SJSA1 (cell line): ENCODE measurements at regions not wholly inside any gene's neighbourhood (a gene's known extent, or its start where the extent isn't known, plus 50 kb on each side); places are given as distances from the start of the nearest gene placed in this dataset.

ENCODE experiments used
- DNase-seq, 2 experiments: peaks; one replicate each; pipeline ENCODE4 v3.0.0-alpha.2; 2015 to 2020; ENCODE audit warnings: low spot score in 2 of 2, low read depth in 1 of 2
- H3K27ac ChIP-seq: fragments of 250-450 bp; sonication (Bioruptor Pico); 2 replicates; pipeline ENCODE4 v1.5.1; 2020; ENCODE audit warnings: mild to moderate bottlenecking, moderate library complexity
- H3K27me3 ChIP-seq: fragments of 250-450 bp; sonication (Bioruptor Pico); replicated peaks from 2 replicates; pipeline ENCODE4 v1.5.1; 2020; ENCODE audit warnings: mild to moderate bottlenecking, moderate library complexity
- H3K36me3 ChIP-seq: fragments of 250-450 bp; sonication (Bioruptor Pico); 2 replicates; pipeline ENCODE4 v1.5.1; 2020; ENCODE audit warnings: mild to moderate bottlenecking
- H3K4me1 ChIP-seq: fragments of 250-450 bp; sonication (Bioruptor Pico); replicated peaks from 2 replicates; pipeline ENCODE4 v1.6.1; 2021; ENCODE audit warnings: mild to moderate bottlenecking
- H3K4me3 ChIP-seq: fragments of 250-450 bp; sonication (Bioruptor Pico); 2 replicates; pipeline ENCODE4 v1.5.1; 2020; ENCODE audit warnings: mild to moderate bottlenecking
- H3K9me3 ChIP-seq: fragments of 250-450 bp; sonication (Bioruptor Pico); replicated peaks from 2 replicates; pipeline ENCODE4 v1.5.1; 2020; ENCODE audit warnings: mild to moderate bottlenecking

DNA sequence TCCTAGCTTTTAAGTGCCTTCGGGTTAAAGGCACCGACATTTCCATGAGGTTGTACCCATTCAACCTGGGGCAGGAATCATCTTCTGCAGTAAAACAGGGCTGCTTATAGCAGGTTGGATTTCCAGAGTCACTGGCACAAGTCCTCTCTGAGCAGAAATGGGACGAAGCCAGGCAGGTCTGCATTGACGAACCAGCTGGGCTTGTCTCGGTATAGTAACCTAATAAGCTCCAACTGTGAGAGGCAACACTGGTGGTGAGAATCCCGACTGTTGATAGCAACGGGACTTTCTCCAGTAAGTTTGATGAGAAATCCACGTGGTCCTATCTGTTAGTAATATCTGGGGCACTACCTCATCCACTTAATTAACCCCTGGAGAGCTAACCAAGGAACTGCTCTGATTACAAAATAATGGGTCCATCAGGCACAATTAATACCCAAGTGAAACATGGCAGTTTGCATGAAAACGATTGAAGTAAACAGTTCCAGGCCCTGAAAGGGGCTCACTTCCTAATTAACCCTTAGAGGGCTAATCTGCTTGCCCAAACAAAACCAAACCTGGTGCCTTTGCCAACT lies 491.0 kb upstream of the C9orf72 start:
- no peak overlapping the region for H3K27ac ChIP-seq
- no peaks in the 10 kb centered on the region for H3K9me3 ChIP-seq
- no peaks in the 10 kb centered on the region for H3K4me1 ChIP-seq
- DNase-seq: no peak
- H3K36me3 ChIP-seq: no peaks in the 10 kb centered on the region
- no peak overlapping the region for H3K4me3 ChIP-seq
- no peaks in the 10 kb centered on the region for H3K27me3 ChIP-seq

DNA sequence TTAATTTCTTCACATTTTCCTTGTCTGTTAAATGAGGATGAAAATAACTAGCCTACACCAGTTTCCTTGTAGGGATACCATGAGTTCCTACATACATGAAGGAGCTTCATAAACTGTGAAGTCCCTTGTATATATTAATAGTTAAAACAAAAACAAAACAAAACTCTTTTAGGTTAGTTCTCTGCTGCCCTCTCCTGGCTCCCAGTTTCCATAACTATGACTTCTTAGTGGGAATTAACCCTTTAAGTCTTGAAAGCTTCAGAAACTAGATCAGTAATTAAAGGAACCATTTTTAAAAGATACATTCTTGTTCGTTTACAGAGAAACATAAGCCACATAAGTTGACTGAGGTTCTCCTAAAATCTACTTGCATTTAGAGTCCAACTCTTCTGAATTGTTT lies 500.0 kb upstream of the C9orf72 start:
- no peaks in the 10 kb centered on the region for H3K9me3 ChIP-seq
- H3K27ac ChIP-seq: no peak overlapping the region
- H3K27me3 ChIP-seq: no peaks in the 10 kb centered on the region
- H3K4me3 ChIP-seq: no peak overlapping the region
- DNase-seq: peak in 1 of 2 experiments; percentile 53
- no peaks in the 10 kb centered on the region for H3K36me3 ChIP-seq
- no peaks in the 10 kb centered on the region for H3K4me1 ChIP-seq

DNA sequence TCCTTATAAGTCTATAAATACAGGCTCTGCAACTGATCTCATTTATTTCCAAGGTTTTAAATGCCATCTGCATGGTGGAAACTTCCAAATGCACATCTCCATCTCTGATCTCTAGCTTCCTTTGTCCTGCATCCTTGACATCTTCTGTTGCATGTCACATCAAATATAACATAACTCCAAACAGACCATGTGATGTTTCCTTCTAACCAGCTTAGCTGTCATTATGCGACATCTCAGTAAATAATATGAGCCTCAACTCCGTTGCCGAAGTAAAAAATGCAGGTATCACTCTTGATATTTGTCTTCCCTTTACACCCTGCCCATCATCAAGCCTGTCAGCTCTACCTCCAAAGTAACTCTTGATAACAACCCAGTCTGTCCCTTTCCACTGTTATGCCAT lies 506.4 kb upstream of the C9orf72 start:
- Histone ChIP-seq H3K27me3 (no peaks in the 10 kb centered on the region), H3K9me3 (no peaks in the 10 kb centered on the region), H3K4me3 (no peak overlapping the region), H3K4me1 (no peaks in the 10 kb centered on the region), H3K27ac (no peak overlapping the region), H3K36me3 (no peaks in the 10 kb centered on the region)
- DNase-seq: no peak

DNA sequence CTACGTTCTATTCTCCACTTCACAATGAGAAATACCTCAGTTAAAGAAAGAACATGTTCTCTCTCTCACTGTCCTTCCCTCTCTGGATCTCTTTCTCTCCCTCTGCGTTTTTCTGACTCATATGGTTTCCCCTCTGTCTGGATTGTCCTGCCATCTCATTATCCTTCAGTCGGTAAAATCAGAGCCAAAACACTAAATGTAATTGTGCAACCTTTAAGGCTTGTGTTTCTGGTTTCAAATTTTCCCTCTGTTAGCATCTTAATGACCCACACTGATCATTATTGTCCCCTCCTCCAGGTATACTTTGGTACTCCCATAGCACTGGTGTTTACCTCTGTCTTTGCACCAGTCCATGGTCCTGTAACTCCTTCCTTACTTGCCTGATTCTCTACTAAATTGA lies 509.4 kb upstream of the C9orf72 start:
- H3K9me3 ChIP-seq: no peaks in the 10 kb centered on the region
- DNase-seq: no peak

GRCh38 chr9:28086881-28087280 lies 513.6 kb upstream of the C9orf72 start:
- no peaks in the 10 kb centered on the region for H3K9me3 ChIP-seq
- DNase-seq: no peak
- no peak overlapping the region for H3K4me3 ChIP-seq
- no peaks in the 10 kb centered on the region for H3K27me3 ChIP-seq
- no peaks in the 10 kb centered on the region for H3K36me3 ChIP-seq
- no peak overlapping the region for H3K27ac ChIP-seq
- H3K4me1 ChIP-seq: no peaks in the 10 kb centered on the region

More for the DNA sequence above, 509.4 kb upstream of the C9orf72 start:
- H3K27me3 ChIP-seq: no peaks in the 10 kb centered on the region
- H3K27ac ChIP-seq: no peak overlapping the region
- no peaks in the 10 kb centered on the region for H3K4me1 ChIP-seq
- no peak overlapping the region for H3K4me3 ChIP-seq
- H3K36me3 ChIP-seq: no peaks in the 10 kb centered on the region

GRCh38 chr9:28092981-28093936 lies 520.0 kb upstream of the C9orf72 start:
- Histone ChIP-seq H3K9me3 (no peaks in the 10 kb centered on the region), H3K4me3 (no peak overlapping the region), H3K4me1 (no peaks in the 10 kb centered on the region), H3K36me3 (no peaks in the 10 kb centered on the region), H3K27ac (no peak overlapping the region), H3K27me3 (no peaks in the 10 kb centered on the region)
- DNase-seq: no peak

DNA sequence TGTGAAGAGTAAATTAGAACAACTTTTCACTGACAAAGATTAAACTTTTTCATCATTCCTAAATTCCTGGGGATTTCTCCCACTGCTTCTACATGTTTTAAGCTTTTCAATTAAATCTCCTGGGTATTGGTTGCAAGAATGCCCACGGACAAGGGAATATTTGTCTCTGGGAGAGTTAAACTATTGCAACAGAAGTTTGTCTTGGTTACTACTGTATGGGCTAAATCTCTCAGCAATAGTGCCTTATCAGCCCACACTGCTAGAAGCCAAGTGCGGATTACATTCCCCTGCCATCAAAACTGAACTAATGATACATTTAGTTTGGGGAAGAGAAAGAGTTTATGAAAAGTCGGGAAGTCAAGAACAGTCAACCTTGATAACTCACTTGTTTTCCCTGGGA lies 528.2 kb upstream of the C9orf72 start:
- Histone ChIP-seq H3K27me3 (no peaks in the 10 kb centered on the region), H3K4me1 (no peaks in the 10 kb centered on the region), H3K4me3 (no peak overlapping the region), H3K9me3 (no peaks in the 10 kb centered on the region), H3K36me3 (no peaks in the 10 kb centered on the region), H3K27ac (no peak overlapping the region)
- no peak for DNase-seq

- Histone ChIP-seq H3K36me3 (no peaks in the 10 kb centered on the region), H3K27me3 (no peaks in the 10 kb centered on the region), H3K4me3 (no peak overlapping the region)
Measured at GRCh38 chr9:28105001-28105400, 531.7 kb upstream of the C9orf72 start.

GRCh38 chr9:28120184-28120583 lies 546.9 kb upstream of the C9orf72 start:
- Histone ChIP-seq H3K4me3 (no peak overlapping the region), H3K36me3 (no peaks in the 10 kb centered on the region), H3K27ac (no peak overlapping the region), H3K9me3 (no peaks in the 10 kb centered on the region), H3K4me1 (no peaks in the 10 kb centered on the region), H3K27me3 (no peaks in the 10 kb centered on the region)
- no peak for DNase-seq

More at GRCh38 chr9:28105001-28105400, 531.7 kb upstream of the C9orf72 start:
- no peak for DNase-seq
- H3K27ac ChIP-seq: no peak overlapping the region
- no peaks in the 10 kb centered on the region for H3K4me1 ChIP-seq
- H3K9me3 ChIP-seq: no peaks in the 10 kb centered on the region

DNA sequence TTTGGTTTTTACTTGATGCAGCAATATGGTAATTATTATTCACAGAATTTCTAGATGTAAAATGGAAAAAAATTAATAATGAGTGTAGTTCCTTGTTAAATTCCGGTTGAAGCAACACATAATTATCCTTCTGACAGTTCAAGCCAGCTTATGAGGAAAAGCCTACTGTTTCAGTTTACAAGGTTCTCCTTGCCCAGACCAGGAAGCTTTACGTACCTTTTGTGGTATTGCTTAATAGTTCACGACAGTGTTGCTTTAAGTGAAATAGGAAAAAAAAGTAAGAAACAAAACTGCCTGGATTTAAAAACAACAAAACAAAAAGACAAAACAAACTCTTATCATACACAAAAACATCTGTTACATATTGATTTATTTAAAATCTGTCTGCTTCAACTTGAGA lies 547.3 kb upstream of the C9orf72 start:
- no peak for DNase-seq
- no peak overlapping the region for H3K4me3 ChIP-seq
- no peaks in the 10 kb centered on the region for H3K27me3 ChIP-seq
- no peak overlapping the region for H3K27ac ChIP-seq
- H3K36me3 ChIP-seq: no peaks in the 10 kb centered on the region
- H3K9me3 ChIP-seq: no peaks in the 10 kb centered on the region
- no peaks in the 10 kb centered on the region for H3K4me1 ChIP-seq

DNA sequence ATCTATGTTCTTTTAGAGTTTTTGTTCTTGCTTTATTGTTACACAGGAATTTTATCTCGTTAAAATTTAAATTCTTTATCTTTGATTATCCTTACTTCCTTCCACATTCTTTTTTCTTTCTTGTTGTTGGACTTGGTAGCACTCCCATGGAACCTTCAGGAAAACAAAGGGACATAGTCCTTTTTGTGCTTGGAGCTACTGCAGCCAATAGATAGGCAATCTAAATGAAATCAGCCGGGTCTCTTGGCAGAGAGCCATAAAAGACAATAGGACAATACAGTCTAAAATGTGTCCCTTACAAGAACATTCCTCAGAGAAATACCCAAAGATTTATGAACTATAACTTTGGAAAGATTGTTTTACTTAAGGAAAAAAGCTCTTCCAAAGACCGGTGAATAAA lies 548.1 kb upstream of the C9orf72 start:
- H3K27me3 ChIP-seq: no peaks in the 10 kb centered on the region
- H3K27ac ChIP-seq: no peak overlapping the region

GRCh38 chr9:28124917-28125316 lies 551.6 kb upstream of the C9orf72 start:
- Histone ChIP-seq H3K4me1 (no peaks in the 10 kb centered on the region), H3K36me3 (no peaks in the 10 kb centered on the region)
- DNase-seq: no peak

More for the DNA sequence above, 548.1 kb upstream of the C9orf72 start:
- Histone ChIP-seq H3K9me3 (no peaks in the 10 kb centered on the region), H3K36me3 (no peaks in the 10 kb centered on the region), H3K4me1 (no peaks in the 10 kb centered on the region), H3K4me3 (no peak overlapping the region)
- no peak for DNase-seq

GRCh38 chr9:28127101-28127500 lies 553.8 kb upstream of the C9orf72 start:
- Histone ChIP-seq H3K4me3 (no peak overlapping the region), H3K27ac (no peak overlapping the region), H3K9me3 (no peaks in the 10 kb centered on the region), H3K36me3 (no peaks in the 10 kb centered on the region), H3K4me1 (no peaks in the 10 kb centered on the region), H3K27me3 (no peaks in the 10 kb centered on the region)
- no peak for DNase-seq

More at GRCh38 chr9:28124917-28125316, 551.6 kb upstream of the C9orf72 start:
- no peaks in the 10 kb centered on the region for H3K27me3 ChIP-seq
- H3K9me3 ChIP-seq: no peaks in the 10 kb centered on the region
- H3K4me3 ChIP-seq: no peak overlapping the region
- H3K27ac ChIP-seq: no peak overlapping the region

DNA sequence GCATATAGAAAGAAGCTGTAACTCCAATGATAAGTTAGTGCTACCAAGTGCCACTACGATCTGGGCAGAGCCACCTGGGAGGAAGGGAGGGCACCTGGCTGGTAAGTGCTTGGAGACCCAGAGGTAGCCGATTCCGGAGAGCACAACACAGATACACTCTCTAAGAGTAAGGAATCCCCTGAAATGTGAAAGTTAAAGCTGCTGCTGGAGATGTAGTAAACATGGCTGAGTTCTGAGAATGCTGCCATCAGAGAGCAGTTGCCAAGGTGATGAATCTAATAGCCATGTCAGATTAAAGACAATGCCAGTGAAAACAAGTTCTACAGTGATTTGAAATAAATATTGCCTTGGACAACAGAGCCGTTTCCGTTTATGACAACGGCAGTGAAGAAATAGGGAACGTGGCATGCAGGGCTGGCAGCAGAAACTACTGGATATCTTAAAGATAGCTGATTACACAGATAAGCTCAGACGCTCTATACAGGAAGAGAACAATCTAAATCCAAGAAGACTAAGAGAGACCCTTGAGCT lies 561.2 kb upstream of the C9orf72 start:
- Histone ChIP-seq H3K27me3 (no peaks in the 10 kb centered on the region), H3K4me3 (no peak overlapping the region), H3K27ac (no peak overlapping the region), H3K9me3 (no peaks in the 10 kb centered on the region), H3K36me3 (no peaks in the 10 kb centered on the region), H3K4me1 (no peaks in the 10 kb centered on the region)
- DNase-seq: no peak
